ENCODE measurements at regions not wholly inside any gene's neighbourhood (a gene's known extent, or its start where the extent isn't known, plus 50 kb on each side); places are given as distances from the start of the nearest gene placed in this dataset.

DNA sequence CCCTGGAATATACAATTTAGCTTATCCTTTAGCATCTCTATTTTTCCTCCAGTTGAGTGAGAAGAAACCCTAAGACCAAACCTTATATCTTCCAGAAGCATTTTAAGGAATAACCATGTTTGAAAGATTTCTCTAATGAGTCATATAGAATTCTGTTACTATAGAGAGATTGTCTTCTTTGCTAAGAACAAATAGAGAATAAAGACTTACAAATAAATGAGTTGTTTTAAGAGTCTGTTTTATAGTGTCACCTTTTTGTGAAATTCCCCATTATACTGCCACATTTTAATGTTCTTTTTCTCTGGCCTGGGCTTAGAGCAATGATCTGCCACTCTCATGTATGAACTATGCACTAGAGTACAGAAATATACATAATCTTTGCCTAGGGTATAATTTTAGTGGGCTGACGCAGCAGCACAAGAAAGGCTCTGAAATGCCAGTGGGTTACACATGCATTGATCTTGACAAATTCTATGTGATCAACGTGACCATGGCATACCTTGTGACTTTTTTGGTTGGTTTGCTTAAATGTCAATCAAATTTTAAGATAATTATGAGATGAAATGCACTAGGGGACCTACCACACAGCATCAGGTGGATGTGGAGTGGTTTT lies 145.1 kb upstream of the MKLN1 start:
- no peak overlapping the region for H3K27ac ChIP-seq
- TF ChIP-seq, protein P1, sequence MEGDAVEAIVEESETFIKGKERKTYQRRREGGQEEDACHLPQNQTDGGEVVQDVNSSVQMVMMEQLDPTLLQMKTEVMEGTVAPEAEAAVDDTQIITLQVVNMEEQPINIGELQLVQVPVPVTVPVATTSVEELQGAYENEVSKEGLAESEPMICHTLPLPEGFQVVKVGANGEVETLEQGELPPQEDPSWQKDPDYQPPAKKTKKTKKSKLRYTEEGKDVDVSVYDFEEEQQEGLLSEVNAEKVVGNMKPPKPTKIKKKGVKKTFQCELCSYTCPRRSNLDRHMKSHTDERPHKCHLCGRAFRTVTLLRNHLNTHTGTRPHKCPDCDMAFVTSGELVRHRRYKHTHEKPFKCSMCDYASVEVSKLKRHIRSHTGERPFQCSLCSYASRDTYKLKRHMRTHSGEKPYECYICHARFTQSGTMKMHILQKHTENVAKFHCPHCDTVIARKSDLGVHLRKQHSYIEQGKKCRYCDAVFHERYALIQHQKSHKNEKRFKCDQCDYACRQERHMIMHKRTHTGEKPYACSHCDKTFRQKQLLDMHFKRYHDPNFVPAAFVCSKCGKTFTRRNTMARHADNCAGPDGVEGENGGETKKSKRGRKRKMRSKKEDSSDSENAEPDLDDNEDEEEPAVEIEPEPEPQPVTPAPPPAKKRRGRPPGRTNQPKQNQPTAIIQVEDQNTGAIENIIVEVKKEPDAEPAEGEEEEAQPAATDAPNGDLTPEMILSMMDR (conservative IDR thresholded peaks at IDR 0.05): no peak

GRCh38 chr7:131183072-131183471 lies 144.6 kb upstream of the MKLN1 start:
- TF ChIP-seq, protein P1 (conservative IDR thresholded peaks at IDR 0.05): no peak
- no peak overlapping the region for H3K27ac ChIP-seq

DNA sequence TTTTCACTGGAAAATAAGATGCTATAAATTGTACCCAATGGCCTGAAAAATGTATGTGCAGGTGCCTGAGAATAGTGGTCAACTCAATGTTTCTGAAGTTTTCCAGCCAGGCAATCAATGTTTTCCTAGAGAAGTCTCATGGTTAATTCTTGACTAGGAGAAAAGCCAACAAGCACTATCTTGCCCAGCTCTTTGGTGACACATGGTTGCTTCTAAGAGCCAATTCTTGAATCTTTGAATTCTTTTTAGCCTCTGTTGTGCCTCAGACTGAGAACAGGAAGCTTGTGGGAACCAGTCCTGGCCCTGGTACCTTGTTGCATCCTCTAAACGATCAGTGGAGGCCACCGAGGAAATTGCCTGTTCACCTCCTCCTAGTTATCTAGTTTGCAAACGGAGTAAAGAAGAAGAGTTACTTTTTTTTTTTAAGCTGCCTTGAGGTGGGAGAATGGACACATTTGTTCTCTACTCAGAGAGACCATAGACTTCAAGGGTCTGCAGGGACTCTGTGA lies 144.0 kb upstream of the MKLN1 start:
- TF ChIP-seq, protein P1 (conservative IDR thresholded peaks at IDR 0.05): no peak
- no peak overlapping the region for H3K27ac ChIP-seq

DNA sequence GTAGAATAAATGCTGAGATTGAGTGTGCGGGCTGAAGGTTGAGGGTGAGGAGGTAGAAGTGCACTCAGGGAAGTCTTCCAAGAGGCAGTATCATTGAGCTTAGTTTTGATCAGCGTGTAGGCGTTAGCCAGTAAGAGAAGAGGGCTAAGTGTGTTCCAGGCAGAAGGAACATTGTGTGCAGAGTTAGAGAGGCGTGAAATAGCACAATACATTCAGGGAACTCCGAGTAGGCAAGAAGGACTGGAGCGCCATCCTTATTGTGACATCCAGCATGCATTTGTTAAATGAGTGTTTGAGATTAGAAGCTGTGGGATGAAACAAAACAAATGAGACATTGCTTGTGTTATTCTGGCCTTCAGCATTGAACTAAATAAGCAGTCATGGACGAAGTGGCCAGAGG lies 140.9 kb upstream of the MKLN1 start:
- TF ChIP-seq, protein P1 (conservative IDR thresholded peaks at IDR 0.05): no peak
- H3K27ac ChIP-seq: no peak overlapping the region

DNA sequence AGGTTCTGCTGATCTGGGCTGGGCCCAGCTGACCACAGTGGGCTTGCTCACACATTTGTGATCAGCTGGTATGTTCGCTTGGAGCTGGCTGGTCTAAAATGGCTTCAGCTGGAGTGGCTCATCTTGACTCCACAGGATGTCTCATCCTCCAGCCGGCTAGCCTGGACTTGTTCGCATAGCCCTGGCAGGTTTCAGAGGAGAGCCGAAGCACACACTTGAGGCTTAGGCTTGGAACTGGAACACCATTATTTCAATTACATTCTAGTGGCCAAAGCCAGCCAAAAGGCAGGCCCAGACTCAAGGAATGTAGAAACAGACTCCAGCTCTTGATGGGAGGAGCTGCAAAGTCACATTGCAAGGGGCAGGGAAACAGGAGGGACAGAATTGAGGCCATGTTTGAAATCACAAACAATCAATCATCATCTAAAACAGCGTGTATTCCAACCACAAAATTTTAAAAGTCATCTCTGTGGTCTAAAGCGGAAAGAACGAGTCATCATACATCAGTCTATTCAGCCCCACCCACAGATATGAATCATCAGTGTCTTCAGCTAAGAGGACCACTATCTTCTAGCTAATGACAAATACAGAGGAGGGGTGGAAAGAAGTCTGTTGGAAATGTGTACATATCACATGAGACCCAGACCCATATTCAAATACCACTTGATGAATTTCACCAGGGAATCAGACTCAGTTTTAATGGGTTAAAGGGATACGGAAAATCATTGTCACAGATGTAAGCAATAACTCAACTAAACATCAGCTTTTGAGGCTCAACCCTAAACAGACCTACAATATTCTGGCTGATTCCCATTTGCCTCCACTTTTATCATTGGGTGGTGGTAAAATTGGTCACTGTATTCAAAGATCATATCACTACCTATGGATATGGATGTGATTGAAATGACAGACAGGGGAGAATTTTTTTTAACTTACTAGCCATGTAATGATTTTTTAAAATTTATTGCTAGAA lies 139.0 kb upstream of the MKLN1 start:
- TF ChIP-seq, protein P1 (conservative IDR thresholded peaks at IDR 0.05): no peak
- H3K27ac ChIP-seq: no peak overlapping the region

DNA sequence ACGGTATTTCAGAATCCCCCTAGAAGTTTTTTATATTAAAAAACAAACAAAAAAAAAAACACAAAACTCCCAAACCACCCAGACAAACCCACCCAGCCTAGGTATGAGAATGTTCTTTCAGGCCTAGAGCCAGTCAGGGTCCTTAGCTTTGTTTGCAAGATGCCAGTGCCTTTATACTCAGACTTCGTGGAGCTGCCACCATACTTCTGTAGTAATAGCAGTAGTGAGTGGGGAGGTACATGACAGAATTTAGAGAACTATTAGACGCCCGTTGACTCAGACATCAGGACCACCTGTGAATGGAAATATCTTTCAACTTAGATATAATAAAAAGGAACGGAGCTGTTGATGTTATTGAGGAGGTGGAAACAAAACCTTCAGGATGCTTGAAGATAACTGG lies 138.2 kb upstream of the MKLN1 start:
- TF ChIP-seq, protein P1 (conservative IDR thresholded peaks at IDR 0.05): no peak
- no peak overlapping the region for H3K27ac ChIP-seq

- no peak overlapping the region for H3K27ac ChIP-seq
- TF ChIP-seq, protein P1 (conservative IDR thresholded peaks at IDR 0.05): no peak
Observed at GRCh38 chr7:131190146-131190545, 137.5 kb upstream of the MKLN1 start.
